Jurkat, Clone E6-1 (cell line): ENCODE measurements at regions not wholly inside any gene's neighbourhood (a gene's known extent, or its start where the extent isn't known, plus 50 kb on each side); places are given as distances from the start of the nearest gene placed in this dataset.
"Not testable (repeated sequence)": the region's sequence is repeated elsewhere in the genome, so short reads cannot be mapped to it uniquely, and the experiment has no call there.

ENCODE experiments used
- DNase-seq: peaks from one replicate; pipeline ENCODE4 v3.0.0-alpha.2; 2011; ENCODE audit warnings: low read depth, low spot score
- H3K4me3 ChIP-seq: 2 replicates; pipeline ENCODE4 v1.5.1; 2011; ENCODE audit warnings: mild to moderate bottlenecking, low read length, control low read depth, moderate library complexity

DNA sequence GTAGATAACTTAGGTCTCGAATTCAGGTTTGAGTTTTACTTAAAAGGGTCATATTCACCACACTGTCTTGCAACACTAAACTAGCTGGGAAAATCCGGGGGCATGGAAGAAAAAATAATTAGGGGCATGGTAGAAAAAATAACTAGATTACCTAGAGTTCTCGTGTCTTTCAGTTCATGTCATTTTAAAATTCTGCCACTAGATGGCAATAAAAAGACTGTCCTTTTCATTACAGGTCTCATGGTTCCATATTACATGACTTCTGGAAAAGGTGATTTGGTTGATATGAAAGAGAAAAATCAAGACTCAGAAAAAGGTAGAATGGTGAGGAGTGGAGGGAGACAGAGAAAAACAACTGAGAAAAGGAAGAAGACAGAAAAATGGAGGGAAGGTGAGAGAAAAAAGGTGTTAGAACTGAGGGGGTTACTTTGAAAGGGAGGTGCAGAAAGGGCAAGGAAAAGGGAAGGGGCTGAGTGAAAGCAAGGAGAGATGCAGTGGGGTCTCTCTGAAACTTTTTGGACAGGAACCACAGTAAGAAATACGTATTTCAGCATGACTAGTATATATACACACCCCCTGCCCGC lies 299.0 kb downstream of the KLF12 start:
- DNase-seq, result peak; percentile 44
- no peak overlapping the region for H3K4me3 ChIP-seq

DNA sequence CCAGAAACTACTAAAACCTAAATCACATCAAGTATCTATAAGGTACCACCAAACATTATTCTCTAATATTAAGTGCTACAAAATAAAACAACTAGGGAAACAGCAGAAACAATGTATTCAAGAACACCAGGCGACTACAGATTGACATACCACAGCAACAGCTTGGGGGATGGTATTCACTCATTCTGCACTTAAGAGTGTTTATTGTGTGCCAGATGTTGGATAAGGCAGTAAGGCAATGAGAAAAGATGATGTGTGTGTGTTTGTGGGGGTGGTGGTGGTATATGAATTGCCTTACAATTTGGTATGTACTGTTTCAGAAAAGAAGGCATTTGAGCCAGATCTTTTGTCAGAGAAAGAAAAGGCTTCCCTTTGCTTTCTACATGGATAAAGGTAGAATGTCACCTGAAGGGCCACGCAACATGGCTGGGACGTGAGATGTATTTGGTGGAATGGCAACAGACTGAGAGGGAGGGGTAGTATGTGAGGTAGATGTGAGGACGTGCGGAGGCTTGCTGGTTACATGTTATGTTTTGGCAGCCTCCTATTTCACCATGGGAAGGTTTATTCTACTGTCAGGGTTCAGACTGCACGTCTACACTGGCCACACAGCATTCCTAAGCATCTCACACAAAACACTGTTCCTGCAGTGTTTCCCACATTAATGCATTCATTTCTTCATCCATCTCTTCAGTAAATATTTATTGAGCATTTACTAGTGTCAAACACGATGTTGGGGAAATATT lies 300.7 kb downstream of the KLF12 start:
- H3K4me3 ChIP-seq, result no peak overlapping the region
- no peak for DNase-seq

DNA sequence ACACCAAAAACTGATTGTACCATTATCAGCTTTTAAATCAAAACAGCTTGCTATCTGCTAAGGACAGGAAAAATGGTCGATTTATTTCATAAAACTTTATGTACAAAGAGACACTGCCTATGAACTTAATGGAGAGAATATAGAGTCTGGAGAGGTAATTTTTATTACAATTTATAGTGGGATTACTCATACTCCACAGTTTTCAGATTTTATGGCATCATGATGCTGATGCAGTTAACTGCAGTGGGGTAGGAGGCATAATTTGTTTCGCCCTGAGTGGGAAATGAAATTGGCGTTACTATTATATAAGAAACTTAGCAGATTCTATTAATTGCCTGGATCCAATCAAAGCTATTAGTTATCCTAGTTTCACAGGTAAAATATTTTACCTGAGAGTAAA lies 301.4 kb downstream of the KLF12 start:
- no peak for DNase-seq
- H3K4me3 ChIP-seq, result no peak overlapping the region

DNA sequence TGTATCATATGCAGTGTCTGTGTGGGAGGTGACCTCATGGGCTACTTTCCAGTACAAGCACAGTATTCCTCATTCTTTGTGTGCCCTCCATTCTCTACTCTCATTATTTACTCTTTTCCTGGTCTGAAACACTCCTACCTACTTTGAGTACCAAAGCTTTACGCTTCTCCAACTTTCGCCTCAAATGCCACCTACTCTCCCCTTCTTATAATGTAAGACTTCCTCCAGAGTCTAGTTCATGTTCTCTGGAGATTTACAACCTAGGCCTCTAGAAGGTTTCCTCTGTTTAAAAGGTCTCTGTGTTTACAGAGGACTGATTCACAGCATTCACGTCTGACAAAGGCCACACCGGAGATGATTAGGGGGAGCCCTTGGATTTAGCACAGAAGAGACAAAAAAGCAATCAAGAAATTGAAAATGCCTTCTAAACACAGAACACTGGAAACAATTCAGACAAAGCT lies 302.0 kb downstream of the KLF12 start:
- DNase-seq, result no peak
- no peak overlapping the region for H3K4me3 ChIP-seq

DNA sequence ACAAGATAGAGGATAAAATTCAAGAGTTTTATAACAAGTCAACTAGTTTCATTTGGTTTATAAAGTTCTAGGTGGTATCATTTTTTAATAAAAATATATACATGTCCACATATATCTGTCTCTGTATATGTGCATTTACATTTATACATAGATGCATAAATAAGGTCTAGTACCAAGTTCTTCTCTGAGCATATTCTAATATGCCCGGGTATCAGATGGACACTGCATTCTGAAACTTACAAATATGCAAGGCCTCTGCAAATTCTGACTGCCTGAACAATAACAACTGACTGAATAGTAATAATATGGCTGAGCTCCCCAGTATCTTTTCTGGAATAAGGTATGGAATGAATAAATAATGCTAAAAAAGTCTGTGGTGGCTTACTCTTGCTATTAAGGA lies 304.8 kb downstream of the KLF12 start:
- DNase-seq, result no peak
- no peak overlapping the region for H3K4me3 ChIP-seq

DNA sequence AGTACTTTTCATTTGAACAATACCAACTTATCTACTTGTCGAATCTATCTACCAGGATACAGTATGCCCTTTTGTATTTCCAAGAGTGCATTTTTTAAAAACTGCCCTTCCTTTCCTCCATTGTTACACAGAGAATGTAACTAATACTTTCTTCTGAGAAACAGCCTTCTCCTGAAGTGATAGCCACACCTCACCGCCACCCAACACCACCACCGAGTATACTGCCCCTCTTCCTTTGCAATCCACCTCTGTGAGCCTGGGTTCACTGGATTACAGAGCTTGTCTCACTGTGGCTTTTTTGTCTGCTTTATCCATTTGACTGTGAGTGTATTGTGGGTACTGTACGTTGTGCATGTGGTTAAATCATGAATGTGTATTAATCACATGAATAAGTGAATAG lies 305.4 kb downstream of the KLF12 start:
- DNase-seq, result no peak
- H3K4me3 ChIP-seq, result no peak overlapping the region

DNA sequence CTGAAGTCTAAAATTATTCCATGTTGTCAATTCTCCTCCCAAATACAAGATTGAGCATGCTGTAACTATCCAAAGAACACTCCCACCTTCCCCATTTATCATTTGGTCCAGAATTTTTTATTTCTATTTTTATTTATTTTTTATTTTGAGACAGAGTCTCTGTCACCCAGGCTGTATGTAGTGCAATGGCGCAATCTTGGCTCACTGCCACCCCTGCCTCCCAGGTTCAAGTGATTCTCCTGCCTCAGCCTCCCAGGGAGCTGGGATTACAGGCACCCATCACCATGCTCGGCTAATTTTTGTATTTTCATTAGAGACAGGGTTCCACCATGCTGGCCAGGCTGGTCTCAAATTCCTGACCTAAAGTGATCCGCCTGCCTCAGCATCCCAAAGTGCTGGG lies 306.8 kb downstream of the KLF12 start:
- H3K4me3 ChIP-seq, result no peak overlapping the region
- DNase-seq, result no peak

DNA sequence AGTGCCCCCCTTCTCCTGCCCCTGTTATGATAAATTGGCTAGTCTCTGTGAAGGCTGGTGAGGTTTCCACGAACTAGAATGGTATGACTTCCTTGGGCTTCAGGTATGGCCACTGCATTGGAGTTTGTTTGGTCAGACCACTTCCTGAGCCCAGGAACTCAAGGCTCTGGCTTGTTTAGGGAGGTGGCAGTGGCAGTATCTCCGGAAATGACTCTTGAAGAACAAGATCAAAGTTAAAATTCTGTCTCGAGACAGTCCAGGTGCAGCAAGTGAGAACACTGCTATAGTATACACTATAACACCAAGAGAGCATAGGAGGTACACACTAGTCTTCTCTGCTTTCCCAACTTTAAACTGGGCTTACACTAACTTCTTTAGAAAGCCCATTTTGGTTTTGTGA lies 309.1 kb downstream of the KLF12 start:
- DNase-seq, result peak; percentile 66
- H3K4me3 ChIP-seq, result no peak overlapping the region

DNA sequence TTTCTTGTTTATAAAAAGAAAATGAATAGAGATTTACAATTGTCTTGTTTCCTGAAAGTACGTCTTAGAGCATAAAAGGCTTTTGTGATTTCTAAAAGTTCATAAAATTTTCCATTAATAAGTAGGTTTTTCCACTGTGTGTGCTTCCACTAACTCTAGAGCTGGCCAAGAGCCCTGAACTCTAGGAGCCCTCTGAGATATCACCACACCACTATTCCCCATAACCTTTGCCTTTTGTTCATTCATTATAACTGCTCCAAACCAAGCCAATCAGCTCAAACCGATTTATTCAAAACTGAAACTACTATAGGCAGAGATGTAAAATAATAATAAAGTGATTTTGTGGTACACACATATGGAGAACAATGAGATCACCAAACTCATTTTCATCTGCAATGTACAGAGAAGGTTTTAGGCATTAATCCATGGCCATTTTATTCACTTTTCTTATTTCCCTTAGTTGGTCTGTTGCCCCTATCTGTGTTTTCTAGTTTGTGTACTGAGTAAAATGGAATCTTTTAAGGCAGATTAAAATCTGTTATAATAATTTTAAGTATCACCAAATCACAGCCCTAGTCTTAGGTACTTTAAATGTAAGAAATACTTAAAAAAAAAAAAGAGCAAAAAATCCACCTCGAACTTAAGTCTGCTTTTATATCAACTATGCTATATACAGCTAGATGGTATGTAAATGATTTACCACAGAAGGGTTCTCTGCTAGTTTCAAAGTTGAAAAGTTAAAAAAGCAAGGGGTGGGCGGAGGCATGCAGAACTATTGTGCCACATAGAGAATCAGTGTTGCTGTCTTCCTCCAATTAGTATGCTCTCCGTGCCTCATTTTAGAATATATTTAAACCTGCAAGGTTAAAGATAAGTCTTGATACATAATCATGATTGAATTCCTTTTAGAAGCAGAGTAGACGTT lies 311.3 kb downstream of the KLF12 start:
- no peak overlapping the region for H3K4me3 ChIP-seq
- DNase-seq, result no peak

DNA sequence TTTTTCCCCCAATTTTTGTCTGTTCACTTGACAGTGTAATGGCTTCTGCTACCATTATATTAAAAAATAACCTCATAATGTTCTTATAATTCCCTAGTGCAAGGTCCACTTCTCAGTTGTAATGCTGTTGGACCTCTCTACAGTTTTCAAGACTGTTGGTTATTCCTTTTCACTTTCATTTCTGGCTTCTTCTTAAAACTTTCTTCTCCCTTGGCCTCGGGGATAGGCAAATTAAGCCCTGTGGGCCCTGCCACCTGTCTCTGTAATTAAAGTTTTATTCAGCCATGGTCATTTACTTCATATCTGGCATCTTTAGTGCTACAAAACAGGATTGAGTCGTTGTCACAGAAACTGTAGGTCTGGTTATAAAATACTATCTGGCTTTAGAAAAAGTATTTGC lies 313.5 kb downstream of the KLF12 start:
- DNase-seq, result no peak

DNA sequence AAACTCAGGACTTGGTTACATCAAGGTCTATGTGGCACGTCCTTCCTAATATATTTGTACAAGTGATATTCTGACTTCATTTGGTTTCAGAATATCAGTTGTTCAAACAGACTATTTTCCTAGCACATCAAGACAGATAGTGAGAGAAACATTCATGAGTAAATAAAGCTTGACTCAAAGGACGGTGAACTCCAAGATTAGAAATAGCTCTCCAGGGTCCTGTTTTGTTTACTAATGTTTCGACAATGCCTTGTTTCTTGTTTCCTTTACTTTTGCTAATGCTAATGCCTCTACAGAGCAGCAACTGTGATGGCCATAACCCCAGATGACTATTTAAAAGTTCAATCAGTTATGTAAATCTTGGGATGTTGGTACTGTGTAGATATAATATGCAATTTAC lies 313.9 kb downstream of the KLF12 start:
- DNase-seq, result no peak
- no peak overlapping the region for H3K4me3 ChIP-seq

More for the DNA sequence above, 313.5 kb downstream of the KLF12 start:
- no peak overlapping the region for H3K4me3 ChIP-seq

DNA sequence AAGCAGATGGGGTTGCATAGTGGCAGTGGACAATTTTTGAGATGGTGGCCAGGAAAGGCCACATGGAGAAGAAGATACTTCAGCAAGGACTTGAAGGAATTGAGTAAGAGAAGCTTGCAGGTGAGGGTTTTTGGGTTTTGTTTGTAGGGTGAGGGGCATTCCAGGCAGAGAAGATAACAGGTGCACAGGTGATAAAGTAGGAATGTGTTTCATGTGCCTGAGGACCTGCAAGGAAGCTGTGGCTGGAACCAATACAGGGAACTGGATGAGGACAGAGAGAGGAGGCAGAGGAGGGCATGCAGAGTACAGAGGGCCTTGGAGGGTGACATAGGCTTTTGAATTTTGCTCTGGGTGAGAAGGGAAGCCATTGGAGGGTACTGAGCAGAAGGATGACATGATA lies 314.5 kb downstream of the KLF12 start:
- no peak overlapping the region for H3K4me3 ChIP-seq
- no peak for DNase-seq

DNA sequence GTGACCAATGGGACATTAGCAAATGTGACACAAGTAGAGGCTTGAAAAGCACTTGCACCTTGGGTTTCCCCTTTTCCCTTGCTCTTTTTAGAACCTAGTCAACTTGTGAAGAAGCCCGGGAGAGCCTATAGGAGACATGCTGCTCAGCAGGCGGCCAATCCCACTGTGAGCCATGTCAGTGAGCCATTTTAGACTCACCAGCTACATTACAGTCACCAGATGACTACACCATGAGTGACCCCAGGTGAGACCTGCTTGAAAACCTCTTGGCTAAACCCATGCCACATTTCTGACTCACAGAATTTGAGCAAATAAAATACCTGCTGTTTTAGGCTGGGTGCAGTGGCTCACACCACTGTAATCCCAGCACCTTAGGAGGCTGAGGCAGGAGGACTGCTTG lies 317.5 kb downstream of the KLF12 start:
- no peak for DNase-seq
- no peak overlapping the region for H3K4me3 ChIP-seq

DNA sequence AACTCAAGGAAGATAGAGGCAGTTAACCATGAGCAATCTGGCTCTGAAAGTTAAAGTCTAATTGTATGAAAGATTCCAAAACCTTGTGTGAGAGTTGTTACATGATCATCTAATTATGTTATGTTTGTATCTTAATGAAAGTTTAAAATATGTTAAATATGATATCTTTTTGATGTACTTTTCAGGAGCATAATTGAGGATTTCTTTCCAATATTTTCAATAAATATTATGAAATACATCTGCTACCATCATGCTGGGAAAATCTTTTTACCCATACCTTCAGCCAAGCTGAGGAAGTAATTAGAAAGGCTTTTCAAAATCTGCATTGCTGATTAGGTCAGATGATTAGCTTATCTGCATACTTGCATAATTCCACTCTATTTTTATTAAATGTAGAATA lies 318.4 kb downstream of the KLF12 start:
- DNase-seq, result no peak
- H3K4me3 ChIP-seq, result no peak overlapping the region

DNA sequence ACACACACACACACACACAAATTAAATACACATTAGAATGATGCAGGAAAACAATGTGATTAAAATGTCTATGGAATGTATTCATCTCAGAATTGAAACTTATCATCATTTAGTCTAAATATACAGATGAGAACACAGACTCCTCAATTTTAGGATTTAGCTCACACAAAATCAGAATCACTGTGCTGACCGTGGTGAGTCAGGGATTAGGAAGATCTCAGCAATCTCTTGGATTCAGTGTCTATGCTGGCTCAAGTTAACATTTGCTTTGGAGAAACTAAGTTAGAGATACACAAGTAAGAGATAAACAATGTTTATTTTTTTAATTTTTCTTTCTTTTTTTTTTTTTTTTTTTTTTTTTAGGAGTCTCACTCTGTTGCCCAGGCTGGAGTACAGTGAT lies 323.6 kb downstream of the KLF12 start:
- H3K4me3 ChIP-seq, result no peak overlapping the region
- no peak for DNase-seq

DNA sequence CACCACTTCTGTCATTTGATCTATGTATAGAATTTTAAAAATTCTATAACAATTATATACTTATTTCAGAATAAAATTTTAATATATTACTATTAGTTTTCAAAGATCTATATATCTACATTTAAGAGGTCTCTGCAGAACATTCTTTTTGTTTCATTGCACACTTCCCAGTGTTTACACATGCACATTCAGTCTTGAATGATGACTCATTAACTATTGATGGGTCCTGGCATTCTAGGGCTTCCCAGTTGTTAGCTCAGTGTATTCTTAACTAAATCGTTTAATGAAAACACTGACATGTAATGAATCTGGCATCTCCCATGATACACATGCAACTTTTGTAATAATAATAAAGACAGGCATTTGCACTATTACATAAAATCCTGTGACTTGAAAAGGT lies 324.6 kb downstream of the KLF12 start:
- no peak for DNase-seq
- H3K4me3 ChIP-seq, result no peak overlapping the region

DNA sequence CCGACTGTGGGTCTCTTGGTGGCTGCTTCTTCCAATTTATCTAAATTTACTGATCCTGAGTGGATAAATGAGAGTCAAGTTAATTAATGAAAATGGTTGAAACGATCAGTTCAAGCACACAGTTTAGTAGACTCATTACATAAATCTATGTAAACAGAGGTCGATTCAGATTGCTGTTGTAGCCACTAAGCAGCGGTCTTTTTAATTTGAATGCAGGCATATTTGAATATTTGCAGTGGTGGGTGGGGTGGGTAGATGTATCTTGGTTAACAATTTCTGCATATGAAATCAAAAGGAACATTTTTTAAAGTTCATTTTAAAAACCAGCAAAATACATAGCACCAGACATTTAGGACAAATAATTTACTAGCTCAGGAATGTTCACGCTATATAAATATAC lies 325.9 kb downstream of the KLF12 start:
- H3K4me3 ChIP-seq, result no peak overlapping the region
- DNase-seq, result no peak

DNA sequence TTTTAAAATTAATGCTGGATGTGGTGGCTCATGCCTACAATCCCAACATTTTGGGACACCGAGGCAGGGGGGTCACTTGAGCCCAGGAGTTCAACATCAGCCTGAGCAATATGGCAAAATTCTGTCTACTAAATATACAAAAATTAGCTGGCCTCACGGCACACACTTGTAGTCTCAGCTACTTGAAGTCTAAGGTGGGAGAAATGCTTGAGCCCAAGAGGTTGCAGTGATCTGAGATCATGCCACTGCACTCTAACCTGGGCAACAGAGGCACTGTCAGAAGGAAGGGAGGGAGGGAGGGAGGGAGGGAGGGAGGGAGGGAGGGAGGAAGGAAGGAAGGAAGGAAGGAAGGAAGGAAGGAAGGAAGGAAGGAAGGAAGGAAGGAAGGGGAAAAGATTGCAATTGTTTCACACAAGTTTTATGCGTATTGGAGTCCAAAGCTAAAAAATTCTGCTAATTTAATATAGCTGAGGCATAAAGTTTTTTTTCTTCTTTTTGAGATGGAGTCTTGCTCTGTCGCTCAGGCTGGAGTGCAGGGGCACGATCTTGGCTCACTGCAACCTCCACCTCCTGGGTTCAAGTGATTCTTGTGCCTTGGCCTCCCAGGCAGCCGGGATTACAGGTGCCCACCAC lies 328.8 kb downstream of the KLF12 start:
- not testable (repeated sequence) for DNase-seq, H3K4me3 ChIP-seq

DNA sequence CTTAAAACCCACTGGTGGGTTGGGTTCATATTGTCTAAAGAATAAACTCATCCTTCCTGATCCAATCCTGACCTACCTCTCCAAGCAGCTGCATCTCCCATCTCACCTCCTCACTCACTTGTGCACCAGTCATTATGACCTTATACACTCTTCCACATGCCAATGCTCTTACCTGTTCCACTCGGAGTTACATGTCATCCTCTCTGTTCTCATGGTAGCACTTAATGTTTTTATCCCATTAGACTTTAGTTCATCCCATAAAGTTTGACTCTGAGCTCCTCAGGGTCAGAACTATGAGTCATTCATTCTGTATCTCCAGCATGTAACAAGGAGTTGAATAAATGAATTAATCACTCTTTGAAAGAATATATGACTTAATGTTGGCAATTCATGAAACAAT lies 330.2 kb downstream of the KLF12 start:
- no peak for DNase-seq
- H3K4me3 ChIP-seq, result no peak overlapping the region

DNA sequence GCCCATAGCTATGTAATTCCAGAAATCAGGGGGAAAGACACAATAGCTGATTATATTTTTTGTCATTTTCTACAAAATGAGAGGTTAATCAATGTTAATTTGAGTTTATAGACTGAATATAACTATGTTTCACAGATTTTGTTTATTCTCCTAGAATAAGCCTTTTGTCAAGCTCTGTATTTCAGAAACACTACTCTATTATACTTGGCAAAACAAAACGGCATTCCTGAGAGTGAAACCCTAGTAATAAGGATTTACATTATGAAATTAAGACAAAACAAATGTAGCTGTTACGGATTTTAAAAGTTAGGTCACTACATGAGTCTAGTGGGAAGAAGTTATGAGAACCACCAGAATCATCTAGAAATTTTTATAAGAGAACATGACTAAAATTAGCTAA lies 334.2 kb downstream of the KLF12 start:
- no peak for DNase-seq
- H3K4me3 ChIP-seq, result no peak overlapping the region
